Erythroblast (primary cell): ENCODE measurements at regions not wholly inside any gene's neighbourhood (a gene's known extent, or its start where the extent isn't known, plus 50 kb on each side); places are given as distances from the start of the nearest gene placed in this dataset.

ENCODE experiments used
- GATA1 ChIP-seq: IDR thresholded peaks from 2 replicates; pipeline ENCODE4 v1.6.1; 2011; ENCODE audit warnings: low read depth, mild to moderate bottlenecking, control low read depth, low read length, moderate library complexity
- POLR2A ChIP-seq: IDR thresholded peaks from 2 replicates; pipeline ENCODE4 v1.6.1; 2011; ENCODE audit warnings: mild to moderate bottlenecking, low read length

DNA sequence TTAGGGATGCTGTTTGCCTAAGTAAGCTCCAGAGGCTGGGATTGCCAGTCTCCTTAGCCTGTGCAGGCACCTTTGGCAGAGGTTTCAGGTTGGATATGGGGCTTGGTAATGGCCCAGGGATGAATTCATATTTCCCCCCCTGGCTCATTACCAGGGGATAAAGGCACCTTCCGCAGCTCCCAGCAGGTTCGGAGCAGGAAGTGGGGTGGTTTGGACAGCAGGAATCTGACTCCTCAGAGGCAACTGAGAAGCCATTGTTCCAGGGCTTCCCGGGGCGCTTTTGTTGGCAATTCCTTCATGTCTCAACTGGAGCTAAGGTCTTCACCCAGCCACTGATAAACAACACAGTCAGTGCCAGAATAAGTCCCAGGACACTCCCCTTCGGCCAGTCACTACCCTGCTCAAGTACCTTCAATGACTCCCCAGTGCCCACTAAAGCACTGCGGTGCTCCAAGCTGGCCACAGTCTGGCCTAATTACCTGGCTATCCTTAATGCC, 85.3 kb upstream of the SLC6A6 start:
- TF ChIP-seq POLR2A, result no peak
- no peak for TF ChIP-seq GATA1
